Muscle layer of duodenum (tissue), 2 donors: ENCODE measurements at regions not wholly inside any gene's neighbourhood (a gene's known extent, or its start where the extent isn't known, plus 50 kb on each side); places are given as distances from the start of the nearest gene placed in this dataset.

Source experiments
- H3K27ac ChIP-seq: one replicate; pipeline ENCODE4 v1.7.0; 2013; ENCODE audit warnings: mild to moderate bottlenecking, low read length
- H3K27me3 ChIP-seq: one replicate; pipeline ENCODE4 v1.7.0; 2013; ENCODE audit warnings: low read depth, mild to moderate bottlenecking, control low read depth, low read length
- H3K36me3 ChIP-seq, 2 donors: one replicate each; pipeline ENCODE4 v1.7.0; 2013; ENCODE audit warnings: low read length in 2 of 2, control low read depth in 1 of 2, mild to moderate bottlenecking in 1 of 2; ENCODE audit not compliant: insufficient read depth in 2 of 2, control insufficient read depth in 1 of 2
- H3K4me1 ChIP-seq, 2 donors: one replicate each; pipeline ENCODE4 v1.7.0; 2013; ENCODE audit warnings: low read length in 2 of 2, mild to moderate bottlenecking in 2 of 2, control low read depth in 1 of 2, moderate library complexity in 1 of 2; ENCODE audit not compliant: insufficient read depth in 2 of 2, control insufficient read depth in 1 of 2
- H3K4me3 ChIP-seq, 2 donors: one replicate each; pipeline ENCODE4 v1.7.0; 2013; ENCODE audit warnings: low read length in 2 of 2, low read depth in 1 of 2, mild to moderate bottlenecking in 1 of 2
- H3K9me3 ChIP-seq, 2 donors: one replicate each; pipeline ENCODE4 v1.7.0; 2013; ENCODE audit warnings: low read length in 2 of 2, control low read depth in 1 of 2, mild to moderate bottlenecking in 1 of 2; ENCODE audit not compliant: control insufficient read depth in 1 of 2
- donor health status: healthy.

- H3K4me3 ChIP-seq: no peak overlapping the region
- H3K27me3 ChIP-seq: no peaks in the 10 kb centered on the region
- H3K27ac ChIP-seq: no peak overlapping the region
- peaks cover 0 to 3% of the 10 kb centered on the region in 2 donors for H3K9me3 ChIP-seq
- no peaks in the 10 kb centered on the region for H3K4me1 ChIP-seq
- H3K36me3 ChIP-seq: no peaks in the 10 kb centered on the region
These were observed 510.6 kb upstream of the CNKSR2 start for GRCh38 chrX:20863649-20864048.

- Histone ChIP-seq H3K36me3 (no peaks in the 10 kb centered on the region), H3K9me3 (peaks cover 0 to 3% of the 10 kb centered on the region in 2 donors), H3K4me3 (no peak overlapping the region), H3K27me3 (no peaks in the 10 kb centered on the region), H3K4me1 (no peaks in the 10 kb centered on the region), H3K27ac (no peak overlapping the region)
These were observed 513.1 kb upstream of the CNKSR2 start for GRCh38 chrX:20861113-20861512.

GRCh38 chrX:20857746-20858145 lies 516.5 kb upstream of the CNKSR2 start:
- H3K4me1 ChIP-seq: no peaks in the 10 kb centered on the region
- no peak overlapping the region for H3K4me3 ChIP-seq
- no peaks in the 10 kb centered on the region for H3K27me3 ChIP-seq
- no peaks in the 10 kb centered on the region for H3K36me3 ChIP-seq
- H3K9me3 ChIP-seq: peaks cover 0 to 3% of the 10 kb centered on the region in 2 donors
- H3K27ac ChIP-seq: no peak overlapping the region

GRCh38 chrX:20838477-20838876 lies 535.7 kb upstream of the CNKSR2 start:
- Histone ChIP-seq H3K9me3 (peaks cover 2 to 3% of the 10 kb centered on the region in 2 donors), H3K27me3 (no peaks in the 10 kb centered on the region), H3K4me1 (no peaks in the 10 kb centered on the region), H3K27ac (no peak overlapping the region), H3K36me3 (no peaks in the 10 kb centered on the region), H3K4me3 (no peak overlapping the region)

- Histone ChIP-seq H3K9me3 (no peaks in the 10 kb centered on the region), H3K4me1 (no peaks in the 10 kb centered on the region), H3K27me3 (no peaks in the 10 kb centered on the region), H3K4me3 (no peak overlapping the region), H3K27ac (no peak overlapping the region), H3K36me3 (no peaks in the 10 kb centered on the region)
These were observed 544.3 kb upstream of the CNKSR2 start for GRCh38 chrX:20829665-20830491.

GRCh38 chrX:20825984-20826383 lies 548.2 kb upstream of the CNKSR2 start:
- Histone ChIP-seq H3K4me1 (no peaks in the 10 kb centered on the region), H3K27me3 (no peaks in the 10 kb centered on the region), H3K36me3 (no peaks in the 10 kb centered on the region), H3K9me3 (no peaks in the 10 kb centered on the region), H3K4me3 (no peak overlapping the region), H3K27ac (no peak overlapping the region)

- no peaks in the 10 kb centered on the region for H3K36me3 ChIP-seq
- no peaks in the 10 kb centered on the region for H3K27me3 ChIP-seq
- no peaks in the 10 kb centered on the region for H3K9me3 ChIP-seq
- no peak overlapping the region for H3K4me3 ChIP-seq
- no peaks in the 10 kb centered on the region for H3K4me1 ChIP-seq
- H3K27ac ChIP-seq: no peak overlapping the region
These were observed 537.3 kb upstream of the RPS6KA3 start for GRCh38 chrX:20803971-20804370.

GRCh38 chrX:20802036-20802435 lies 535.3 kb upstream of the RPS6KA3 start:
- no peaks in the 10 kb centered on the region for H3K36me3 ChIP-seq
- no peak overlapping the region for H3K4me3 ChIP-seq
- H3K9me3 ChIP-seq: no peaks in the 10 kb centered on the region
- H3K27me3 ChIP-seq: no peaks in the 10 kb centered on the region
- no peak overlapping the region for H3K27ac ChIP-seq
- H3K4me1 ChIP-seq: no peaks in the 10 kb centered on the region

GRCh38 chrX:20796450-20796849 lies 529.7 kb upstream of the RPS6KA3 start:
- Histone ChIP-seq H3K36me3 (no peaks in the 10 kb centered on the region), H3K4me1 (no peaks in the 10 kb centered on the region), H3K27me3 (no peaks in the 10 kb centered on the region), H3K27ac (no peak overlapping the region), H3K9me3 (no peaks in the 10 kb centered on the region), H3K4me3 (no peak overlapping the region)

- no peaks in the 10 kb centered on the region for H3K4me1 ChIP-seq
- no peak overlapping the region for H3K27ac ChIP-seq
- no peaks in the 10 kb centered on the region for H3K9me3 ChIP-seq
- H3K27me3 ChIP-seq: no peaks in the 10 kb centered on the region
- no peaks in the 10 kb centered on the region for H3K36me3 ChIP-seq
- no peak overlapping the region for H3K4me3 ChIP-seq
These were observed 522.4 kb upstream of the RPS6KA3 start for GRCh38 chrX:20789103-20789502.

- no peaks in the 10 kb centered on the region for H3K27me3 ChIP-seq
- no peak overlapping the region for H3K27ac ChIP-seq
- no peaks in the 10 kb centered on the region for H3K9me3 ChIP-seq
- H3K4me3 ChIP-seq: no peak overlapping the region
- no peaks in the 10 kb centered on the region for H3K4me1 ChIP-seq
- no peaks in the 10 kb centered on the region for H3K36me3 ChIP-seq
These were observed 500.6 kb upstream of the RPS6KA3 start for GRCh38 chrX:20767346-20767745.

- Histone ChIP-seq H3K4me1 (no peaks in the 10 kb centered on the region), H3K36me3 (no peaks in the 10 kb centered on the region), H3K27me3 (no peaks in the 10 kb centered on the region), H3K4me3 (no peak overlapping the region), H3K9me3 (no peaks in the 10 kb centered on the region), H3K27ac (no peak overlapping the region)
These were observed 489.9 kb upstream of the RPS6KA3 start for GRCh38 chrX:20756585-20756984.
